HEK293 (cell line): ENCODE measurements at regions not wholly inside any gene's neighbourhood (a gene's known extent, or its start where the extent isn't known, plus 50 kb on each side); places are given as distances from the start of the nearest gene placed in this dataset.

ENCODE experiments used
- ATF2 ChIP-seq: fragments of 450-650 bp; formaldehyde crosslinking; IDR thresholded peaks from 2 replicates; pipeline ENCODE4 v1.5.1; 2016; ENCODE audit warnings: missing biosample characterization, missing genetic modification characterization, low read depth
- CTCF ChIP-seq: fragments of 450-650 bp; formaldehyde crosslinking; IDR thresholded peaks from 2 replicates; pipeline ENCODE4 v1.5.1; 2016; ENCODE audit warnings: missing biosample characterization, missing genetic modification characterization
- PATZ1 ChIP-seq: fragments of 450-650 bp; formaldehyde crosslinking; IDR thresholded peaks from 2 replicates; pipeline ENCODE4 v1.5.1; 2016; ENCODE audit warnings: missing biosample characterization, missing genetic modification characterization
- REPIN1 ChIP-seq: fragments of 450-650 bp; formaldehyde crosslinking; IDR thresholded peaks from 2 replicates; pipeline ENCODE4 v1.5.1; 2017; ENCODE audit warnings: missing biosample characterization, missing genetic modification characterization, low read depth
- REST ChIP-seq: fragments of 450-650 bp; formaldehyde crosslinking; IDR thresholded peaks from 2 replicates; pipeline ENCODE4 v1.5.1; 2016; ENCODE audit warnings: missing biosample characterization, missing genetic modification characterization
- SP2 ChIP-seq: fragments of 450-650 bp; formaldehyde crosslinking; IDR thresholded peaks from 2 replicates; pipeline ENCODE4 v1.5.1; 2016; ENCODE audit warnings: missing biosample characterization, missing genetic modification characterization
- ZBTB1 ChIP-seq: fragments of 450-650 bp; formaldehyde crosslinking; IDR thresholded peaks from 2 replicates; pipeline ENCODE4 v1.5.1; 2016; ENCODE audit warnings: missing biosample characterization, missing genetic modification characterization
- ZBTB17 ChIP-seq: fragments of 450-650 bp; formaldehyde crosslinking; IDR thresholded peaks from 2 replicates; pipeline ENCODE4 v1.5.1; 2016; ENCODE audit warnings: missing biosample characterization, missing genetic modification characterization
- ZNF580 ChIP-seq: fragments of 450-650 bp; formaldehyde crosslinking; IDR thresholded peaks from 2 replicates; pipeline ENCODE4 v1.5.1; 2016; ENCODE audit warnings: missing biosample characterization, missing genetic modification characterization
- ZNF626 ChIP-seq: fragments of 450-650 bp; sonication (Bioruptor Pico); formaldehyde crosslinking; IDR thresholded peaks from 2 replicates; pipeline ENCODE4 v1.5.1; 2018; ENCODE audit warnings: missing biosample characterization, missing genetic modification characterization, inconsistent platforms
- ZNF792 ChIP-seq: fragments of 450-650 bp; formaldehyde crosslinking; IDR thresholded peaks from 2 replicates; pipeline ENCODE4 v1.5.1; 2016; ENCODE audit warnings: missing biosample characterization, missing genetic modification characterization
- ZSCAN23 ChIP-seq: fragments of 450-650 bp; formaldehyde crosslinking; IDR thresholded peaks from 2 replicates; pipeline ENCODE4 v1.5.1; 2016; ENCODE audit warnings: missing biosample characterization, missing genetic modification characterization

GRCh38 chr2:118264232-118264990 lies 176.1 kb downstream of the INSIG2 start:
- no peak for TF ChIP-seq ZBTB1
- no peak for TF ChIP-seq CTCF (tag by site-specific recombination)
- no peak for TF ChIP-seq REST (tag by site-specific recombination)
- TF ChIP-seq PATZ1 (tag by site-specific recombination) = no peak
- no peak for TF ChIP-seq ZNF792 (tag by site-specific recombination)
- TF ChIP-seq ZBTB17 (tag by site-specific recombination) = no peak
- TF ChIP-seq ZNF580 (tag by site-specific recombination) = no peak
- TF ChIP-seq REPIN1 (tag by site-specific recombination) = no peak
- no peak for TF ChIP-seq ZSCAN23 (tag by site-specific recombination)
- no peak for TF ChIP-seq ATF2
- TF ChIP-seq SP2 = no peak
- TF ChIP-seq ZNF626 (tag by site-specific recombination) = no peak
